ENCODE measurements at regions not wholly inside any gene's neighbourhood (a gene's known extent, or its start where the extent isn't known, plus 50 kb on each side); places are given as distances from the start of the nearest gene placed in this dataset.

- TF ChIP-seq CTCF (IDR thresholded peaks at IDR 0.05; ENCODE audit: low read length) (no peak), EZH2phosphoT487 (IDR thresholded peaks at IDR 0.05; ENCODE audit: low read length) (no peak), EZH2 (optimal IDR thresholded peaks at IDR 0.05; ENCODE audit: low read depth, low read length) (no peak)
Measured at GRCh38 chr18:64270608-64271007, 121.7 kb upstream of the LINC00305 start.

Measured in MM.1S (cell line).